Vagina (tissue), 2 donors: ENCODE measurements at regions not wholly inside any gene's neighbourhood (a gene's known extent, or its start where the extent isn't known, plus 50 kb on each side); places are given as distances from the start of the nearest gene placed in this dataset.

Source experiments
- CTCF ChIP-seq, 3 experiments: fragments of 450-650 bp in 2 of 3; fragments of 200-600 bp in 1 of 3; sonication (generic) in 1 of 3; IDR thresholded peaks; one replicate each; pipeline ENCODE4 v1.5.1; 2017 to 2019; ENCODE audit warnings: antibody characterized with exemption in 3 of 3, mild to moderate bottlenecking in 2 of 3, moderate library complexity in 2 of 3
- POLR2AphosphoS5 ChIP-seq, 2 donors: sonication (generic); formaldehyde crosslinking; IDR thresholded peaks; one replicate each; pipeline ENCODE4 v1.9.0; 2017; ENCODE audit warnings: antibody characterized with exemption in 2 of 2, mild to moderate bottlenecking in 2 of 2, low read depth in 1 of 2; ENCODE audit not compliant: insufficient read depth in 1 of 2

- TF ChIP-seq CTCF (IDR thresholded peaks at IDR 0.05), result no peak
- TF ChIP-seq POLR2AphosphoS5 (IDR thresholded peaks at IDR 0.05; ENCODE audit: insufficient read depth in 1 of 2, low read depth in 1 of 2), result no peak
These were observed 603.2 kb downstream of the STIM2 start for GRCh38 chr4:27463816-27464215.
